ENCODE measurements at regions not wholly inside any gene's neighbourhood (a gene's known extent, or its start where the extent isn't known, plus 50 kb on each side); places are given as distances from the start of the nearest gene placed in this dataset.
A peak's percentile ranks its signal among the peaks of the same experiment; 100 is the strongest.

DNA sequence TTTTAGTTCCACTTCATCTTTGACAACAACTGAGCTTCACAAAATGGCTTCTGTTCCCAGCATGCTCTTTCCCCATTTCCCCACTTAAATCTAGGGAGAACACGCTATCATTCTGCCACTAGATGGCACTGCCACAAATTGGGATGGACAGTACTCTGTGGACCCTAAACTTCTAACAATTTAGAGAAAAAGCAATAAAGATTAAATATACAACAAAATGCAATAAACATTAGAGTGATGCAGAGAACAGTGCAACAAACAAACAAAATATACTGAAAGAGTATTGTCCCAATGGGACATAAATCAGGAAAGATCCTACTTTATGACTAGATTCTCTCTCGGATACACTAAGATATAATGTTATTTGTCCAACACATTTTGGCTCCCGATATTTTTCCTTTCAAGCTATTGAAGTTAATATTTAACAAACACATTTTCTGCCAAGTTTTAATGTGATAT, 169.7 kb upstream of the TMCO5A start:
- Histone ChIP-seq H3K27me3 (no peaks in the 10 kb centered on the region), H3K4me1 (no peaks in the 10 kb centered on the region), H3K4me3 (no peak overlapping the region), H3K9me3 (no peaks in the 10 kb centered on the region), H3K36me3 (ENCODE audit: low read depth, missing control alignments) (no peaks in the 10 kb centered on the region), H3K27ac (no peak overlapping the region)
- TF ChIP-seq POLR2A (IDR thresholded peaks at IDR 0.05), result no peak
- peak; percentile 49 to 73 (median 56) for TF ChIP-seq CTCF (IDR thresholded peaks at IDR 0.05)
- peak; percentile 77 for DNase-seq
- intact Hi-C loops (cut with DNase I; ENCODE audit: low total_unique reads), result no loop called here
- 42 to 54% methylated on average over 3 of the region's 3 CpGs for WGBS, 2 donors

DNA sequence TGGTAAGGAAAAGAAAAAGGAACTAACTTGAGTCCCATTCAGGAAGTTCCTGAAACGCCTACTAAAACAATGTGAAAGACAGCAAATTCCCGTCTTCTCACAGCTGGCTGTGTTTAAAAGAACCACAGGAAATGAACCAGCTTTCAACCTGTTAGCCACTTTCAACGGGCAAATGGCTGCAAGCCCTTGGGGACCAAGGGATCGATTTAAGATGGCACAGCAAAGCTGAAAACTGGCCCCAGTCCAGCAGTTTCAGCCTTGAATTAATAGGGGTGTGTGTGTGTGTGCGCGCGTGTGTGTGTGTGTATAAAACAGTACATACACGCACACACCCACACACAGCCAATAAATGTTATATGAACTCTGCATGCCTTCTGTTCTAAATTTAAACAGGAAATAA, 168.7 kb upstream of the TMCO5A start:
- Histone ChIP-seq H3K4me1 (no peaks in the 10 kb centered on the region), H3K36me3 (ENCODE audit: low read depth, missing control alignments) (no peaks in the 10 kb centered on the region), H3K27ac (no peak overlapping the region), H3K4me3 (no peak overlapping the region), H3K9me3 (no peaks in the 10 kb centered on the region), H3K27me3 (no peaks in the 10 kb centered on the region)
- TF ChIP-seq CTCF (IDR thresholded peaks at IDR 0.05), result no peak
- TF ChIP-seq POLR2A (IDR thresholded peaks at IDR 0.05), result no peak
- intact Hi-C loops (cut with DNase I; ENCODE audit: low total_unique reads), result no loop called here
- DNase-seq, result no peak
- 61 to 70% methylated on average over 8 of the region's 8 CpGs for WGBS, 2 donors

GRCh38 chr15:37767841-37768455, 166.5 kb upstream of the TMCO5A start:
- no peak overlapping the region for H3K27ac ChIP-seq
- H3K36me3 ChIP-seq (ENCODE audit: low read depth, missing control alignments), result no peaks in the 10 kb centered on the region
- no peaks in the 10 kb centered on the region for H3K9me3 ChIP-seq
- WGBS, 2 donors, result 88 to 89% methylated on average over 10 of the region's 10 CpGs
- no peak overlapping the region for H3K4me3 ChIP-seq
- TF ChIP-seq CTCF (IDR thresholded peaks at IDR 0.05) (no peak), POLR2A (IDR thresholded peaks at IDR 0.05) (no peak)
- intact Hi-C loops (cut with DNase I; ENCODE audit: low total_unique reads), result no loop called here
- H3K27me3 ChIP-seq, result no peaks in the 10 kb centered on the region
- DNase-seq, result no peak
- H3K4me1 ChIP-seq, result no peaks in the 10 kb centered on the region

DNA sequence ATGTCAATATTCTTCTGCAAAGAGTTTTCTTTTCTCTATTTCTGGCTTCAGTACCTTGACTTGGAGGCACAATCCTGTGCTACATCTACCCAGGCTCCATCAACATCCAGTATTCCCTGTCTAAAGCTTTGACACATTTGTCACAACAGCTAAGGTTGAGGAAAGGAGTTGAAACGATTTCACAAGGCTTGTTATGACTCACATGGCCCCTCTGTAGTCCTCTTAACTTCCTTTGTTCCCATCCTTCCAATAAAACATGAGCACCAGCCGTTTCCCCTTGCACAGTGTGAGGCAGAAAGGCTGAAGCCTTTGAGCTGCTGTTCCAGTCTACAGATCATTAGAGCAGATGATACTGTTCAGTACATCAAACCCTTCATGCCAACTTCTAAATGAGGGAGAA, 163.0 kb upstream of the TMCO5A start:
- no peak overlapping the region for H3K4me3 ChIP-seq
- H3K27ac ChIP-seq, result no peak overlapping the region
- intact Hi-C loops (cut with DNase I; ENCODE audit: low total_unique reads), result no loop called here
- 57 to 59% methylated on average over 2 of the region's 2 CpGs for WGBS, 2 donors
- no peak for DNase-seq
- TF ChIP-seq CTCF (IDR thresholded peaks at IDR 0.05), result no peak
- TF ChIP-seq POLR2A (IDR thresholded peaks at IDR 0.05), result no peak
- no peaks in the 10 kb centered on the region for H3K27me3 ChIP-seq
- H3K36me3 ChIP-seq (ENCODE audit: low read depth, missing control alignments), result no peaks in the 10 kb centered on the region
- no peaks in the 10 kb centered on the region for H3K4me1 ChIP-seq
- no peaks in the 10 kb centered on the region for H3K9me3 ChIP-seq

Data from testis (tissue), 2 donors.